ENCODE measurements at regions not wholly inside any gene's neighbourhood (a gene's known extent, or its start where the extent isn't known, plus 50 kb on each side); places are given as distances from the start of the nearest gene placed in this dataset.
A peak's percentile ranks its signal among the peaks of the same experiment; 100 is the strongest.

- no peak for DNase-seq (ENCODE audit: low read depth)
These were observed 371.8 kb upstream of the SULF2 start for GRCh38 chr20:48156951-48157700.

GRCh38 chr20:48156521-48156920 lies 371.2 kb upstream of the SULF2 start:
- DNase-seq (ENCODE audit: low read depth) = no peak

- DNase-seq (ENCODE audit: low read depth) = no peak
These were observed 370.0 kb upstream of the SULF2 start for GRCh38 chr20:48155268-48155667.

GRCh38 chr20:48154040-48154765 lies 368.9 kb upstream of the SULF2 start:
- DNase-seq (ENCODE audit: low read depth) = no peak

- DNase-seq (ENCODE audit: low read depth) = no peak
These were observed 368.2 kb upstream of the SULF2 start for GRCh38 chr20:48153523-48153922.

GRCh38 chr20:48153103-48153502 lies 367.8 kb upstream of the SULF2 start:
- DNase-seq (ENCODE audit: low read depth) = no peak

GRCh38 chr20:48150568-48150967 lies 365.3 kb upstream of the SULF2 start:
- DNase-seq (ENCODE audit: low read depth) = no peak

- DNase-seq (ENCODE audit: low read depth) = no peak
These were observed 364.6 kb upstream of the SULF2 start for GRCh38 chr20:48149902-48150301.

- DNase-seq (ENCODE audit: low read depth) = no peak
These were observed 363.8 kb upstream of the SULF2 start for GRCh38 chr20:48148916-48149672.

- DNase-seq (ENCODE audit: low read depth) = no peak
These were observed 362.7 kb upstream of the SULF2 start for GRCh38 chr20:48148020-48148419.

GRCh38 chr20:48147311-48147710 lies 362.0 kb upstream of the SULF2 start:
- no peak for DNase-seq (ENCODE audit: low read depth)

- no peak for DNase-seq (ENCODE audit: low read depth)
These were observed 361.6 kb upstream of the SULF2 start for GRCh38 chr20:48146877-48147276.

- no peak for DNase-seq (ENCODE audit: low read depth)
These were observed 361.0 kb upstream of the SULF2 start for GRCh38 chr20:48146308-48146707.

GRCh38 chr20:48143435-48144081 lies 358.3 kb upstream of the SULF2 start:
- DNase-seq (ENCODE audit: low read depth) = no peak

GRCh38 chr20:48142516-48142773 lies 357.2 kb upstream of the SULF2 start:
- no peak for DNase-seq (ENCODE audit: low read depth)

GRCh38 chr20:48141660-48142515 lies 356.6 kb upstream of the SULF2 start:
- DNase-seq (ENCODE audit: low read depth) = no peak

- DNase-seq (ENCODE audit: low read depth) = no peak
These were observed 354.2 kb upstream of the SULF2 start for GRCh38 chr20:48139262-48140041.

GRCh38 chr20:48132834-48133233 lies 347.6 kb upstream of the SULF2 start:
- no peak for DNase-seq (ENCODE audit: low read depth)

GRCh38 chr20:48131581-48131980 lies 346.3 kb upstream of the SULF2 start:
- DNase-seq (ENCODE audit: low read depth) = peak; percentile 74

- DNase-seq (ENCODE audit: low read depth) = peak; percentile 56
These were observed 344.2 kb upstream of the SULF2 start for GRCh38 chr20:48129345-48129942.

All from forelimb muscle (tissue), 1 donor.